K562 (cell line): ENCODE measurements at regions not wholly inside any gene's neighbourhood (a gene's known extent, or its start where the extent isn't known, plus 50 kb on each side); places are given as distances from the start of the nearest gene placed in this dataset.

Experiments
- BRCA1 ChIP-seq, 2 experiments: fragments of 450-650 bp in 1 of 2; sonication (generic) in 1 of 2; formaldehyde crosslinking in 1 of 2; IDR thresholded peaks; 2 replicates each; pipeline versions ENCODE4 v1.5.0 to v1.6.1; 2017 to 2020; ENCODE audit warnings: mild to moderate bottlenecking in 1 of 2, missing genetic modification reagents in 1 of 2
- HLTF ChIP-seq: fragments of 450-650 bp; IDR thresholded peaks from 2 replicates; pipeline ENCODE4 v1.6.1; 2016
- IFI16 ChIP-seq: fragments of 250-450 bp; sonication (Bioruptor Pico); IDR thresholded peaks from 2 replicates; pipeline ENCODE4 v2.1.2; 2022; ENCODE audit warnings: mild to moderate bottlenecking, inconsistent platforms
- MECOM ChIP-seq: fragments of 250-450 bp; sonication (Bioruptor Pico); IDR thresholded peaks from 2 replicates; pipeline ENCODE4 v1.8.0; 2022; ENCODE audit warnings: inconsistent platforms
- MTA2 ChIP-seq: fragments of 450-650 bp; IDR thresholded peaks from 2 replicates; pipeline ENCODE4 v1.6.1; 2016; ENCODE audit warnings: low read depth
- RBM14 ChIP-seq: fragments of 200-400 bp; formaldehyde crosslinking; IDR thresholded peaks from 2 replicates; pipeline ENCODE4 v1.6.1; 2018; ENCODE audit warnings: low read depth, mild to moderate bottlenecking, low read length, moderate library complexity, borderline replicate concordance; ENCODE audit not compliant: insufficient read depth
- TFAM ChIP-seq: fragments of 250-450 bp; sonication (Bioruptor Pico); conservative IDR thresholded peaks from 2 replicates; pipeline ENCODE4 v1.5.0; 2021; ENCODE audit warnings: mild to moderate bottlenecking, moderate library complexity
- ZBTB26 ChIP-seq: fragments of 450-650 bp; formaldehyde crosslinking; IDR thresholded peaks from 2 replicates; pipeline ENCODE4 v1.4.0; 2022; ENCODE audit warnings: missing genetic modification characterization
- TF ChIP-seq, protein P1 (sequence below): IDR thresholded peaks from 2 replicates; pipeline ENCODE4 v1.6.1; 2016; ENCODE audit warnings: missing genetic modification characterization, missing compliant biosample characterization
- TF ChIP-seq, protein P2 (sequence below): sonication (generic); formaldehyde crosslinking; IDR thresholded peaks from 2 replicates; pipeline ENCODE4 v1.8.0; 2022; ENCODE audit warnings: mild to moderate bottlenecking, missing genetic modification reagents

DNA sequence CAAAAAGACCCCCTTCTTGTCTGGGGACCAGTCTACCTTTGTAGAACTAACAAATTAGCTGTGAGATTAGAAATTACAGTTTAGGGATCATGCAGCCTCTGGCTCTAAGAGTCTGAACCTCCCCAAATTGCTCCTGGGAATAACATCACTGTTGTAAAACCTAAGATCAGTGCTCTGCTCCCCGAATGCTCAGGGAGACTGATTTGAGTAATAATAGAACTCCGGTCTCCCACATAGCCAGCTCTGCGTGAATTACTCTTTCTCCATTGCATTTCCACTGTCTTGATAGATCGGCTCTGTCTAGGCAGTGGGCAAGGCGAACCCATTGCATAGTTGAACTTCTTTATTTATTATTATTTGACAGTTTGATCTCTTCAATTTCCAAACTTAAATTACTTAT lies 160.8 kb upstream of the VCX3A start (continued):
- TF ChIP-seq RBM14, result no peak
- TF ChIP-seq, protein P1, sequence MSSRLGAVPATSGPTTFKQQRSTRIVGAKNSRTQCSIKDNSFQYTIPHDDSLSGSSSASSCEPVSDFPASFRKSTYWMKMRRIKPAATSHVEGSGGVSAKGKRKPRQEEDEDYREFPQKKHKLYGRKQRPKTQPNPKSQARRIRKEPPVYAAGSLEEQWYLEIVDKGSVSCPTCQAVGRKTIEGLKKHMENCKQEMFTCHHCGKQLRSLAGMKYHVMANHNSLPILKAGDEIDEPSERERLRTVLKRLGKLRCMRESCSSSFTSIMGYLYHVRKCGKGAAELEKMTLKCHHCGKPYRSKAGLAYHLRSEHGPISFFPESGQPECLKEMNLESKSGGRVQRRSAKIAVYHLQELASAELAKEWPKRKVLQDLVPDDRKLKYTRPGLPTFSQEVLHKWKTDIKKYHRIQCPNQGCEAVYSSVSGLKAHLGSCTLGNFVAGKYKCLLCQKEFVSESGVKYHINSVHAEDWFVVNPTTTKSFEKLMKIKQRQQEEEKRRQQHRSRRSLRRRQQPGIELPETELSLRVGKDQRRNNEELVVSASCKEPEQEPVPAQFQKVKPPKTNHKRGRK, result no peak
- no peak for TF ChIP-seq MTA2
- TF ChIP-seq, protein P2, sequence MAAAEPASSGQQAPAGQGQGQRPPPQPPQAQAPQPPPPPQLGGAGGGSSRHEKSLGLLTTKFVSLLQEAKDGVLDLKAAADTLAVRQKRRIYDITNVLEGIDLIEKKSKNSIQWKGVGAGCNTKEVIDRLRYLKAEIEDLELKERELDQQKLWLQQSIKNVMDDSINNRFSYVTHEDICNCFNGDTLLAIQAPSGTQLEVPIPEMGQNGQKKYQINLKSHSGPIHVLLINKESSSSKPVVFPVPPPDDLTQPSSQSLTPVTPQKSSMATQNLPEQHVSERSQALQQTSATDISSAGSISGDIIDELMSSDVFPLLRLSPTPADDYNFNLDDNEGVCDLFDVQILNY, result no peak
- no peak for TF ChIP-seq MECOM
- no peak for TF ChIP-seq HLTF
- TF ChIP-seq TFAM, result no peak
- TF ChIP-seq ZBTB26 (CRISPR knock-in tag), result no peak
- no peak for TF ChIP-seq IFI16 (CRISPR knock-in tag)
- no peak for TF ChIP-seq BRCA1 (IDR thresholded peaks at IDR 0.05)
- no peak for TF ChIP-seq BRCA1 (CRISPR knock-in tag; IDR thresholded peaks at IDR 0.05)
